ENCODE measurements at regions not wholly inside any gene's neighbourhood (a gene's known extent, or its start where the extent isn't known, plus 50 kb on each side); places are given as distances from the start of the nearest gene placed in this dataset.

DNA sequence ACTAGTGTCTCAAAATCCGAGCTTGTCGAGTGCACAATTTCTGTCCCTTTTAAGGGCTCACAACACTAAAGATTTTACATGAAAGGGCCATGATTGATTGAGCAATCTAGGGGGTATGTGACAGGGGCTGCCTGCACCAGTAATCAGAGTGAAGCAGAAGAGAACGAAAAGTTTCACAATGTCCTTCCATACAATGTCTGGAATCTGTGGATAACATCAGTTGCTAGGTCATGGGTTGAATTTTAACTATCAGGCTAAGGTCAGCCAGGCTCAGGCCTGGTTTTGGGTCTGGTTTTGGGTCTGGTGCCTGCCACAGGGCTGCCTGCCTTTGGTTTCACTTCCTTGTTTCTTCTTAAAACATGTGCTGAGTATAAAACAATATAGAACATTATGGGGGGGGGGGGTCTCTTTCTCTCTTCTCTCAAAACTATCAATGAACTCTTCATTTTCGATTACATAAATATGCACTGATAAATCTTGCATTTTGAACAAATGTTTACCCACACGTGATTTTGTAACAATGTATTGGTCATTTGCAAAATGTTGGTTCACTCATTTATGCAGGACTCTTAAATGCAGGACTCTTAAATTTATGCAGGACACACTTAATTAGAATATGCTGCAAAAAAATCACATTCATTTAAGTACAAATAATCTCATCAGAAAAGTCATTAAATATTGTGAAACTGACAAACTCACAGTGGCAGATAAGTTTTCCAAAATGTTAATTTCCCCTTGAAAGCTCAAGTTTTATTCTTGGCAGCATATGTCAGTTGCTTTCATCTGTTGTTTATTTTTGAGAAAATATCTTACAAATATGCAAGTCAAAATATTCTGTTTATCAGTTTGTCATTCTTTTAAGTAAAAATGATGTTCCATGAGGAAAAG lies 290.5 kb upstream of the KYNU start:
- Mint-ChIP-seq H3K27ac (no peak overlapping the region), H3K9me3 (no peaks in the 10 kb centered on the region), H3K36me3 (ENCODE audit: low read depth) (no peaks in the 10 kb centered on the region), H3K4me1 (peaks cover 9% of the 10 kb centered on the region), H3K27me3 (ENCODE audit: low read depth, poor library complexity) (no peaks in the 10 kb centered on the region), H3K4me3 (no peak overlapping the region)
- TF ChIP-seq, protein P1, sequence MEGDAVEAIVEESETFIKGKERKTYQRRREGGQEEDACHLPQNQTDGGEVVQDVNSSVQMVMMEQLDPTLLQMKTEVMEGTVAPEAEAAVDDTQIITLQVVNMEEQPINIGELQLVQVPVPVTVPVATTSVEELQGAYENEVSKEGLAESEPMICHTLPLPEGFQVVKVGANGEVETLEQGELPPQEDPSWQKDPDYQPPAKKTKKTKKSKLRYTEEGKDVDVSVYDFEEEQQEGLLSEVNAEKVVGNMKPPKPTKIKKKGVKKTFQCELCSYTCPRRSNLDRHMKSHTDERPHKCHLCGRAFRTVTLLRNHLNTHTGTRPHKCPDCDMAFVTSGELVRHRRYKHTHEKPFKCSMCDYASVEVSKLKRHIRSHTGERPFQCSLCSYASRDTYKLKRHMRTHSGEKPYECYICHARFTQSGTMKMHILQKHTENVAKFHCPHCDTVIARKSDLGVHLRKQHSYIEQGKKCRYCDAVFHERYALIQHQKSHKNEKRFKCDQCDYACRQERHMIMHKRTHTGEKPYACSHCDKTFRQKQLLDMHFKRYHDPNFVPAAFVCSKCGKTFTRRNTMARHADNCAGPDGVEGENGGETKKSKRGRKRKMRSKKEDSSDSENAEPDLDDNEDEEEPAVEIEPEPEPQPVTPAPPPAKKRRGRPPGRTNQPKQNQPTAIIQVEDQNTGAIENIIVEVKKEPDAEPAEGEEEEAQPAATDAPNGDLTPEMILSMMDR (IDR thresholded peaks at IDR 0.05) = no peak
- no peak for DNase-seq

DNA sequence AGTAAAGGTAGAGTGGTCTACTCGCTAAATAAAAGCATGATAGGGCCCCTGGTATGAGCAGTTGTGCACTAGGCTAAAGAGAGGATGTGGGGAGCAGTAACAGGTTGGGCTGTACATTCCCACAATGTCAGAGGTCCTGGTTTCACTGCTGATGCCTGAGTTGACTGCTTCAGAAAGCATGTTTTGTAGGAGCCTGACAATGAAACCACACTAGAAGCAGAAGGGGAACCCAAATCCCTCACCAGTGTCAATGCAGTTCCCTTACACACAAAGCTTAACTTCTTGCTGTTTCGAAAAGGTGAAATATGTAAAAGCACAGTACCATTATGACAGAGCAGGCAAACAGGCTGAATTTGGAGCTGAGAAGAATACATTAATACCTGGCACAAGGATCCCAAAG lies 291.7 kb upstream of the KYNU start:
- no peak overlapping the region for H3K4me3 Mint-ChIP-seq
- TF ChIP-seq, protein P1 (IDR thresholded peaks at IDR 0.05) = no peak
- no peak overlapping the region for H3K27ac Mint-ChIP-seq
- H3K4me1 Mint-ChIP-seq = peaks cover 9% of the 10 kb centered on the region
- DNase-seq = no peak
- H3K9me3 Mint-ChIP-seq = no peaks in the 10 kb centered on the region
- no peaks in the 10 kb centered on the region for H3K27me3 Mint-ChIP-seq (ENCODE audit: low read depth, poor library complexity)
- no peaks in the 10 kb centered on the region for H3K36me3 Mint-ChIP-seq (ENCODE audit: low read depth)

DNA sequence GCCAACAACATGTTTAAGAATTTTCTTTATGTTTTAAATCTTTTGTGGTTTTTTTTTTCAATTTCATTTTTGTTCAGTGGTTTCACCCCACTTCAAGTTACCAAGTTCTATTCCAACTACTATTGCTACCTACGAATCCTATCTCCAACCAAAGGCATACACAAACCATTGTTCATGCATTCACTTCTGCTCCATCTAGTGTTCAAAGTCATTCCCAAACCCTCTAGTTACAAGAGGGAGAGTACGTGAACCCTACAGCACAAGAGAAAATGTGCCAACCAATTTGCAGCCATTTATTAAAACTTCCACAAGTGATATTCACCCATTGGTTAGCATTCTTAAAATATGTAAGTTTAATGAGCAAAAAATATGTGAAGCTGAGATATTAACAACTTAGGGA lies 295.1 kb upstream of the KYNU start:
- Mint-ChIP-seq H3K36me3 (ENCODE audit: low read depth) (no peaks in the 10 kb centered on the region), H3K27ac (no peak overlapping the region), H3K27me3 (ENCODE audit: low read depth, poor library complexity) (no peaks in the 10 kb centered on the region), H3K4me1 (peaks cover 9% of the 10 kb centered on the region), H3K4me3 (no peak overlapping the region), H3K9me3 (no peaks in the 10 kb centered on the region)
- TF ChIP-seq, protein P1 (IDR thresholded peaks at IDR 0.05) = no peak
- DNase-seq = no peak

DNA sequence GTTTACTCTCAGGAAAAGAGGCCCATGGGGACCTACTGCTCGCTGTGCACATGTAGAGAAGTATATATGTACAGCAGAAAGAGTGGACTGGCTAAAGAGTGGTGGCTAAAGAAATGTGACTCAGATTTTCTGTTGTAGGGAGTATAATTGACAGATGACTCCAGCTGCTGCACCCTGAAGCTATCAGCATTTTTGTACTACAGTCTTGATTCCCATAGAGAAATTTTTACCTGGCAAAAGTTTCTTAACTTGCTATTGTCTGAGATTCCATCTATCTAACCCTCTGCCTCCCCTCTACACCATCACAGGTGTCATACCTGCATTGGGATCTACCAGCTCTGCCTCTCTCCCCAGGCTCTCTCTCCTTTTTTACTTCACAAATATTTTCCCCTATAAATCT lies 296.0 kb upstream of the KYNU start:
- no peaks in the 10 kb centered on the region for H3K9me3 Mint-ChIP-seq
- no peak for DNase-seq
- no peaks in the 10 kb centered on the region for H3K36me3 Mint-ChIP-seq (ENCODE audit: low read depth)
- H3K4me3 Mint-ChIP-seq = no peak overlapping the region
- no peaks in the 10 kb centered on the region for H3K27me3 Mint-ChIP-seq (ENCODE audit: low read depth, poor library complexity)
- H3K4me1 Mint-ChIP-seq = peaks cover 2% of the 10 kb centered on the region
- TF ChIP-seq, protein P1 (IDR thresholded peaks at IDR 0.05) = no peak
- no peak overlapping the region for H3K27ac Mint-ChIP-seq

DNA sequence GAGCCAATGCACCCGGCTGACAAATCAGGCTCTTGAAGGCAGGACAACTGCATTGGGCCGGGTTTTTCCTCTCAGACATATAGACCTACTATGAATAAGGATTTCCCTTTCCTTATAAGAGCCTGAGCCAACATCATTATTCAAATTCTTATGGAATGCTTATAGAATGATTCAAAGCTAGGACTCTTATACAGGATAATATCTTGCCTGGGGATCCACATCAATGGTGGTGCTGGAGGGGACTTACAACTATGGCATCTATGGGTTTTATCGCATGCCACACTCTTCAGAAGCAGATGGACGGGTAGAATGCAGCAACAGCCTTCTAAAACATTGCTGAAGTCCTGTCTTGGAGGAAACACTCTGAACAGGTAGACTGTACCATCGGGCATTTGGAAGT lies 296.8 kb upstream of the KYNU start:
- Mint-ChIP-seq H3K27ac (no peak overlapping the region), H3K27me3 (ENCODE audit: low read depth, poor library complexity) (no peaks in the 10 kb centered on the region), H3K4me1 (no peaks in the 10 kb centered on the region), H3K9me3 (no peaks in the 10 kb centered on the region), H3K36me3 (ENCODE audit: low read depth) (no peaks in the 10 kb centered on the region), H3K4me3 (no peak overlapping the region)
- TF ChIP-seq, protein P1 (IDR thresholded peaks at IDR 0.05) = no peak
- no peak for DNase-seq

DNA sequence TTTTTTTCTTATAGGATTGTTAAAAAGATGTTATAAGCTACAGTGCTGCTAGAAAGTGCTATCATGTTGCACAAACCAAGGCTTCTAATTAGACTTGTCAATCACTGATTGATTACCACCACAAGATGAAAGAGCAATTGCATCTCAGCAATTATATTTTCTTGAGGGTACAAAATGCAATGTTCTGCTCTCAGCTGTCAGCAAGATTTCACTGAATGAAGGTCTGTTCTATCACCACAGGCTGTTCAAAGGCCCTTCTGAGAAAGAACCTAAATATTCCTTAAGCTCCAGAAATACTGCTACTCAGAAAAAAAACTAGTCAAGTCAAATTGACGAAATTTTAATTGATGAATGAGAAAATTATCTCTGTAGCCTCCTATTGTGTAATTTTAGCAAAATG lies 301.9 kb upstream of the KYNU start:
- Mint-ChIP-seq H3K27ac (no peak overlapping the region), H3K4me1 (no peaks in the 10 kb centered on the region), H3K27me3 (ENCODE audit: low read depth, poor library complexity) (peaks cover 5% of the 10 kb centered on the region), H3K4me3 (no peak overlapping the region), H3K36me3 (ENCODE audit: low read depth) (no peaks in the 10 kb centered on the region), H3K9me3 (no peaks in the 10 kb centered on the region)
- no peak for DNase-seq
- TF ChIP-seq, protein P1 (IDR thresholded peaks at IDR 0.05) = no peak
